ENCODE measurements at regions not wholly inside any gene's neighbourhood (a gene's known extent, or its start where the extent isn't known, plus 50 kb on each side); places are given as distances from the start of the nearest gene placed in this dataset.

- ATAC-seq (no peak), FAIRE-seq (no peak), DNase-seq (ENCODE audit: extremely low read depth in 1 of 4, low spot score in 3 of 4) (no peak)
- Histone ChIP-seq H3K27ac (ENCODE audit: extremely low read depth, low read depth, low read length) (no peak overlapping the region), H4K20me1 (replicated peaks; ENCODE audit: control insufficient read depth, insufficient read depth, low read length) (no peaks in the 10 kb centered on the region), H3K27me3 (ENCODE audit: control insufficient read depth in 2 of 2, insufficient read depth in 2 of 2, low read length in 2 of 2) (no peaks in the 10 kb centered on the region), H3K9me1 (ENCODE audit: control insufficient read depth, insufficient read depth, low read length) (no peaks in the 10 kb centered on the region), H2AFZ (ENCODE audit: low read depth, low read length) (no peak overlapping the region), H3K4me1 (replicated peaks in 1 of 2; ENCODE audit: control insufficient read depth in 2 of 2, insufficient read depth in 2 of 2, low read length in 2 of 2) (no peaks in the 10 kb centered on the region), H3K36me3 (ENCODE audit: control insufficient read depth, insufficient read depth, low read length) (no peaks in the 10 kb centered on the region), H3K4me3 (no peak overlapping the region), H3K9me3 (replicated peaks; ENCODE audit: control insufficient read depth, insufficient read depth, low read depth, low read length) (no peaks in the 10 kb centered on the region), H3K79me2 (ENCODE audit: control insufficient read depth, insufficient read depth, low read length) (no peaks in the 10 kb centered on the region), H3K9ac (ENCODE audit: insufficient read depth in 1 of 2, low read depth in 2 of 2, low read length in 2 of 2) (no peak overlapping the region), H3K4me2 (ENCODE audit: insufficient read depth, low read length) (no peak overlapping the region)
- ChIA-PET POLR2A (no interaction called here), CTCF (ENCODE audit: low intra/inter-chr PET ratio) (interaction anchor here (0.6 kb wide), 1 partner anchor 312 kb away, joined by 3 read pairs; no protein-coding TSS in a partner anchor)
- intact Hi-C loops (cut with micrococcal nuclease) = no loop called here
- in situ Hi-C loops (cut with MboI) = no loop called here
- 0% methylated on average over 4 of the region's 4 CpGs for whole genome bisulfite sequencing (ENCODE audit: insufficient coverage, low coverage, missing lambda C conversion rate)
- no TSS peak for BruUV-seq (replicated peaks)
- no peak for TF ChIP-seq CCNT2 (IDR thresholded peaks at IDR 0.05; ENCODE audit: borderline replicate concordance, extremely low read depth, insufficient read length, low read depth, low read length)
- no peak for TF ChIP-seq ZNF780A (CRISPR knock-in tag; IDR thresholded peaks at IDR 0.05)
- TF ChIP-seq PTBP1 (IDR thresholded peaks at IDR 0.05; ENCODE audit: low read depth, low read length) = no peak
- no peak for TF ChIP-seq RBBP5 (IDR thresholded peaks at IDR 0.05; ENCODE audit: borderline replicate concordance, insufficient read depth, low read length, poor library complexity, severe bottlenecking)
- TF ChIP-seq ESRRA (IDR thresholded peaks at IDR 0.05; ENCODE audit: borderline replicate concordance, low read depth) = no peak
- no peak for TF ChIP-seq KDM1A (IDR thresholded peaks at IDR 0.05)
- no peak for TF ChIP-seq ZNF143 (CRISPR knock-in tag; IDR thresholded peaks at IDR 0.05)
- TF ChIP-seq NELFE (IDR thresholded peaks at IDR 0.05; ENCODE audit: insufficient read depth, insufficient read length) = no peak
- no peak for TF ChIP-seq NR2F6 (CRISPR knock-in tag; IDR thresholded peaks at IDR 0.05)
- TF ChIP-seq ZNF263 (CRISPR knock-in tag; IDR thresholded peaks at IDR 0.05; ENCODE audit: borderline replicate concordance) = no peak
- no peak for TF ChIP-seq CGGBP1 (CRISPR knock-in tag; IDR thresholded peaks at IDR 0.05)
- TF ChIP-seq CHD2 (IDR thresholded peaks at IDR 0.05; ENCODE audit: low read depth, low read length) = no peak
- TF ChIP-seq NFRKB (IDR thresholded peaks at IDR 0.05; ENCODE audit: low read depth) = no peak
- TF ChIP-seq ILF3 (IDR thresholded peaks at IDR 0.05; ENCODE audit: borderline replicate concordance) = no peak
- TF ChIP-seq TCF3 (CRISPR knock-in tag; IDR thresholded peaks at IDR 0.05) = no peak
- TF ChIP-seq ASH1L (IDR thresholded peaks at IDR 0.05; ENCODE audit: borderline replicate concordance, low read depth, partially characterized antibody) = no peak
- no peak for TF ChIP-seq ZHX1 (conservative IDR thresholded peaks at IDR 0.05; ENCODE audit: low read length)
Measured at GRCh38 chr3:193078996-193079753, 161.5 kb upstream of the MB21D2 start.
